PC-9 (cell line): ENCODE measurements at regions not wholly inside any gene's neighbourhood (a gene's known extent, or its start where the extent isn't known, plus 50 kb on each side); places are given as distances from the start of the nearest gene placed in this dataset.

Source experiments
- BruUV-seq: library from RNA; stranded (reverse); fragments of 400-500 nt; replicated peaks from 2 replicates; lab custom pipeline; 2021; lab: Mats Ljungman, UMichigan
- CTCF ChIA-PET: fragments of 300-600 bp; sonication (Branson Sonifier 250); formaldehyde crosslinking; loops from one replicate; lab custom pipeline; 2022; ENCODE audit warnings: antibody characterized with exemption; lab: Charles Lee
- POLR2A ChIA-PET: fragments of 300-600 bp; sonication (Branson Sonifier 250); formaldehyde crosslinking; loops from one replicate; lab custom pipeline; 2022; ENCODE audit warnings: antibody characterized with exemption; ENCODE audit not compliant: unreplicated experiment; lab: Charles Lee
- DNase-seq, 2 experiments: peaks; one replicate each; pipeline versions ENCODE4 v3.0.0 to v3.0.0-alpha.2; 2015 to 2022; ENCODE audit warnings: mixed read lengths in 1 of 2
- H2AFZ ChIP-seq: fragments of 200-600 bp; sonication (generic); 2 replicates; pipeline ENCODE4 v1.8.1; 2017; ENCODE audit warnings: antibody characterized with exemption
- H3F3A ChIP-seq: fragments of 200-600 bp; sonication (generic); 2 replicates; pipeline ENCODE4 v1.8.1; 2017; ENCODE audit warnings: antibody characterized with exemption, mild to moderate bottlenecking, low read depth; ENCODE audit not compliant: insufficient read depth
- H3K27ac ChIP-seq: fragments of 200-600 bp; sonication (generic); 2 replicates; pipeline ENCODE4 v1.6.1; 2016; ENCODE audit warnings: mixed run types
- H3K27me3 ChIP-seq: fragments of 200-600 bp; sonication (generic); 2 replicates; pipeline ENCODE4 v1.6.1; 2016; ENCODE audit warnings: low read depth, mixed run types; ENCODE audit not compliant: insufficient read depth
- H3K36me3 ChIP-seq: fragments of 200-600 bp; sonication (generic); 2 replicates; pipeline ENCODE4 v1.6.1; 2016; ENCODE audit warnings: low read depth, mixed run types
- H3K4me1 ChIP-seq: fragments of 200-600 bp; sonication (generic); replicated peaks from 2 replicates; pipeline ENCODE4 v1.6.1; 2016; ENCODE audit warnings: mixed run types; ENCODE audit not compliant: insufficient read depth
- H3K4me2 ChIP-seq: fragments of 200-600 bp; sonication (generic); 2 replicates; pipeline ENCODE4 v1.6.1; 2017; ENCODE audit warnings: mixed run types
- H3K4me3 ChIP-seq: fragments of 200-600 bp; sonication (generic); 2 replicates; pipeline ENCODE4 v1.6.1; 2016; ENCODE audit warnings: mixed run types
- H3K79me2 ChIP-seq: fragments of 200-600 bp; sonication (generic); 2 replicates; pipeline ENCODE4 v1.6.1; 2017; ENCODE audit warnings: low read depth, mixed run types
- H3K9me2 ChIP-seq: fragments of 200-600 bp; sonication (generic); 2 replicates; pipeline ENCODE4 v1.8.1; 2017; ENCODE audit warnings: mild to moderate bottlenecking; ENCODE audit not compliant: insufficient read depth
- H3K9me3 ChIP-seq: fragments of 200-600 bp; sonication (generic); 2 replicates; pipeline ENCODE4 v1.8.1; 2016; ENCODE audit warnings: low read depth; ENCODE audit not compliant: insufficient read depth
- H4K20me1 ChIP-seq: fragments of 200-600 bp; sonication (generic); 2 replicates; pipeline ENCODE4 v1.8.1; 2017; ENCODE audit not compliant: insufficient read depth
- EZH2 ChIP-seq: fragments of 200-600 bp; sonication (generic); IDR thresholded peaks from 2 replicates; pipeline ENCODE4 v1.8.0; 2017; ENCODE audit warnings: antibody characterized with exemption, low read depth
- intact Hi-C: fragments of 100-400 bp; cut with micrococcal nuclease; formaldehyde crosslinking; loops from one replicate; pipeline ENCODE4 v1.10.0; 2022; ENCODE audit not compliant: unreplicated experiment
- TF ChIP-seq, protein P1 (sequence below): fragments of 200-600 bp; sonication (generic); conservative IDR thresholded peaks from 2 replicates; pipeline ENCODE4 v1.6.1; 2017; ENCODE audit warnings: mixed run types, antibody characterized with exemption, mild to moderate bottlenecking, moderate library complexity

DNA sequence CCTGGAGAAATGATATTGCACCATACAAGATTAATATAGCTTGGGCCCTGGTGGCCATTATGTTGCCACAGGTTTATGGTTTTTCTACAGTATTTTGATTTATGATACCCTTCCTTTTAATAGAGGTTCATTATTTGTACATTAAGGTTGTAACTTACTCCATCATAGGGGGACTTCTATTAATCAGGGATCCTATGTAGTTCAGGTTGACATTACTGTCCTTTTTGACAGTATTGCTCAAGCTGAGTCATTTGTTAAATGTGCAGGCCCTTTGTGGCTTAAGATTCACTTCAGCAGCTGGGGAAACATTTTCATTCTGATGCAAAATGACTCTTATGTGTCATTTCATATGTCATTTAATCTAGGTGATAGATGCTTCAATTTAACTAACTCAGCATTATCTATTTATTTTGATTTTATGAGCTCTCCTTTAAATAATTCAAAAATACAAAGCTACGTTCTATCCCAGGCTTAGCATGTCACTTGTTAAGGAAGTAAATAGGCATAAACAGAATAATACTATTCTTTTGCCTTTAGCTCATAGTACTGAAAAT lies 686.9 kb upstream of the NCAM2 start:
- Histone ChIP-seq H3K4me2 (no peak overlapping the region), H3F3A (no peaks in the 10 kb centered on the region), H4K20me1 (no peaks in the 10 kb centered on the region), H3K4me3 (no peak overlapping the region), H3K27ac (no peak overlapping the region), H3K9me2 (no peaks in the 10 kb centered on the region), H3K36me3 (no peaks in the 10 kb centered on the region), H3K79me2 (no peaks in the 10 kb centered on the region), H3K9me3 (no peaks in the 10 kb centered on the region), H2AFZ (no peak overlapping the region), H3K4me1 (no peaks in the 10 kb centered on the region), H3K27me3 (no peaks in the 10 kb centered on the region)
- intact Hi-C loops = no loop called here
- ChIA-PET POLR2A (no interaction called here), CTCF (no interaction called here)
- TF ChIP-seq, protein P1, sequence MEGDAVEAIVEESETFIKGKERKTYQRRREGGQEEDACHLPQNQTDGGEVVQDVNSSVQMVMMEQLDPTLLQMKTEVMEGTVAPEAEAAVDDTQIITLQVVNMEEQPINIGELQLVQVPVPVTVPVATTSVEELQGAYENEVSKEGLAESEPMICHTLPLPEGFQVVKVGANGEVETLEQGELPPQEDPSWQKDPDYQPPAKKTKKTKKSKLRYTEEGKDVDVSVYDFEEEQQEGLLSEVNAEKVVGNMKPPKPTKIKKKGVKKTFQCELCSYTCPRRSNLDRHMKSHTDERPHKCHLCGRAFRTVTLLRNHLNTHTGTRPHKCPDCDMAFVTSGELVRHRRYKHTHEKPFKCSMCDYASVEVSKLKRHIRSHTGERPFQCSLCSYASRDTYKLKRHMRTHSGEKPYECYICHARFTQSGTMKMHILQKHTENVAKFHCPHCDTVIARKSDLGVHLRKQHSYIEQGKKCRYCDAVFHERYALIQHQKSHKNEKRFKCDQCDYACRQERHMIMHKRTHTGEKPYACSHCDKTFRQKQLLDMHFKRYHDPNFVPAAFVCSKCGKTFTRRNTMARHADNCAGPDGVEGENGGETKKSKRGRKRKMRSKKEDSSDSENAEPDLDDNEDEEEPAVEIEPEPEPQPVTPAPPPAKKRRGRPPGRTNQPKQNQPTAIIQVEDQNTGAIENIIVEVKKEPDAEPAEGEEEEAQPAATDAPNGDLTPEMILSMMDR = no peak
- no peak for TF ChIP-seq EZH2
- BruUV-seq = no TSS peak
- no peak for DNase-seq

DNA sequence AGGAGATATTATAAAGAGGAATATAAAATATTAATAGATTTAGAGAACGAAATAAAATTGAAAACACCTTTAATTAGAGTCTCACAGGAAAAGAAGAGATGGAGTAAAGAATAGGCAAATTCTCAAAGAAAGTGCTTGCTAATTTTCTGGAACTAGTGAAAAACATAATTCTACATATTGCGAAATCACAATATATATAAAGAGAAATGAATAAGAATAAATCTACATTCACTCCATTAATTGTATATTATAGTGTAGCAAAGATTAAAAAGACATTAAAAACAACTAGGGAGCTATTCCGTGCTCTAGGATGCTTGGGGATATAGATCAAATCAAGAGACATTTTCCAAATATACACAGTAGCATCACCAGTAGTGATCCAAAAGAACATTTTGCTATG lies 685.2 kb upstream of the NCAM2 start:
- ChIA-PET CTCF (no interaction called here), POLR2A (no interaction called here)
- no peaks in the 10 kb centered on the region for H3F3A ChIP-seq
- no peaks in the 10 kb centered on the region for H3K9me2 ChIP-seq
- TF ChIP-seq, protein P1 = no peak
- no peak for TF ChIP-seq EZH2
- H3K36me3 ChIP-seq = no peaks in the 10 kb centered on the region
- no peaks in the 10 kb centered on the region for H4K20me1 ChIP-seq
- DNase-seq = no peak
- no peaks in the 10 kb centered on the region for H3K9me3 ChIP-seq
- H3K27ac ChIP-seq = no peak overlapping the region
- H3K27me3 ChIP-seq = no peaks in the 10 kb centered on the region
- no peaks in the 10 kb centered on the region for H3K79me2 ChIP-seq
- H3K4me2 ChIP-seq = no peak overlapping the region
- no peak overlapping the region for H2AFZ ChIP-seq
- no peak overlapping the region for H3K4me3 ChIP-seq
- no peaks in the 10 kb centered on the region for H3K4me1 ChIP-seq
- no TSS peak for BruUV-seq
- intact Hi-C loops = no loop called here

DNA sequence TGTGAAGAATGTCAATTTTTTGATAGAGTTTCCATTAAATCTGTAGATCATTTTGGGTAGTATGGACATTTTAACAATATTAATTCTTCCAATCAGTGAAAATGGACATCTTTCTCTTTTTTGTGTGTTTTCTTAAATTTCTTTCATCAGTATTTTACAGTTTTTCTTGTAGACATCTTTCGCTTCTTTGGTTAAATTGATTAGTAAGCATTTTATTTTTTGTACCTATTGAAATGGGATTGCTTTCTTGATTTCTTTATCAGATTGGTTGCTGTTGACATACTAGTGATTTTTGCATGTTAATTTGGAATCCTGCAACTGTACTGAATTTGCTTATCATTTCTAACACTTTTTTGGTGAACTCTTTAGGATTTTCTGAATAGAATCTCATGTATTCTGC lies 683.2 kb upstream of the NCAM2 start:
- no peaks in the 10 kb centered on the region for H3K27me3 ChIP-seq
- no peaks in the 10 kb centered on the region for H3K36me3 ChIP-seq
- intact Hi-C loops = no loop called here
- CTCF ChIA-PET = no interaction called here
- no peak overlapping the region for H3K27ac ChIP-seq
- no peak for DNase-seq
- TF ChIP-seq EZH2 = no peak
- TF ChIP-seq, protein P1 = no peak
- H4K20me1 ChIP-seq = no peaks in the 10 kb centered on the region
- BruUV-seq = no TSS peak
- no peaks in the 10 kb centered on the region for H3K9me3 ChIP-seq
- no peaks in the 10 kb centered on the region for H3K79me2 ChIP-seq
- no peaks in the 10 kb centered on the region for H3K9me2 ChIP-seq
- no peak overlapping the region for H3K4me3 ChIP-seq
- POLR2A ChIA-PET = no interaction called here
- H3K4me2 ChIP-seq = no peak overlapping the region
- H2AFZ ChIP-seq = no peak overlapping the region
- H3F3A ChIP-seq = no peaks in the 10 kb centered on the region
- H3K4me1 ChIP-seq = no peaks in the 10 kb centered on the region
